Stimulated activated CD4-positive, alpha-beta T cell treated with anti-CD3 and anti-CD28 coated beads, Interleukin-12 subunit alpha, Interleukin-12 subunit beta, amount 100 ng/mL, for 24 hours (primary cell): ENCODE measurements at regions not wholly inside any gene's neighbourhood (a gene's known extent, or its start where the extent isn't known, plus 50 kb on each side); places are given as distances from the start of the nearest gene placed in this dataset.
"Not testable (repeated sequence)": the region's sequence is repeated elsewhere in the genome, so short reads cannot be mapped to it uniquely, and the experiment has no call there.

Experiments used
- DNase-seq, 2 experiments: peaks; one replicate each; pipeline ENCODE4 v3.0.0-alpha.2; 2020; ENCODE audit warnings: low read depth in 2 of 2

DNA sequence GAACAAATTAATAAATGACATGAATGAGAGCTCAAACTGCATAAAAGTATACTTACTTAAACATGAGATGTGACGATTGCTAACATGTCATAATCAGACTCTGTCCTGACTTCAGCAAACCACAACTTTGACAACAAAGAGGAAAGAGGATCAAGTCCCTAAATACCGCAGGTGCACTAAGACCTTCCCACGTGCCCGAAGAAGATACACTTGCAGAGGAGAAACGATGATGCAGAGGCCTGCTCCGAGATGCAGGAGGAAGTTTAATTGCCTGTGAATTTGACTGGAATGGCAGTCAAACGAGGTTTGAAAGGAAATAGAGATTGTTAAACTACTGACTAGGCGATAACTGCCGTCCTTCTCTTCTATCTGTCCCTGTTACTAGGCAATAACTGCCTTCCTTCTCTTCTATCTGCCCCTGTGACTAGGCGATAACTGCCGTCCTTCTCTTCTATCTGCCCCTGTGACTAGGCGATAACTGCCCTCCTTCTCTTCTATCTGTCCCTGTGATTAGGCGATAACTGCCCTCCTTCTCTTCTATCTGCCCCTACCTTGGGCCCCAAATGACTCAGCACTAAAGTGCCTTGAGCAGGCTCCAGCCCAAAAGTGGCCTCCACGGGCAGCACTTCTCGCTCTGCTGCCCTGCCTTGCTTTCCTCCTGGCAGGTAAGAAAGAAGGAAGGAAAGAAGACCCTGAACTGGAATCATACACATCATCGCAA, 2226.0 kb upstream of the DEFB115 start:
- not testable (repeated sequence) for DNase-seq

DNA sequence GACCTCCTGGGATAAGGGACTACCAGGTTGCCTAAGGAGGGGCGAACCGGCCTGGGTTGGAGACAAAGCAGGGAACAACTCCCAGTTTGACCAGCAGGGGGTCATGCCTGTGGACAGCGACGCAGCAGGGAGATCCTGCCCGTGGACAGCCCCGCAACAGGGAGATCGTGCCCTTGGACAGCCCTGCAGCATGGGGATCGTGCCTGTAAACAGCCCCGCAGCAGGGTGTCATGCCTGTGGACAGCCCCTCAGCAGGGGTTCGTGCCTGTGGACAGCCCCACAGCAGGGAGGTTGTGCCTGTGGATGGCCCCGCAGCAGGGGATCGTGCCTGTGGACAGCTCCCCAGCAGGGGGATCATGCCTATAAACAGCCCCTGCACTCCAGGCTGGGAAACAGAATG, 2213.2 kb upstream of the DEFB115 start:
- DNase-seq, result not testable (repeated sequence)

DNA sequence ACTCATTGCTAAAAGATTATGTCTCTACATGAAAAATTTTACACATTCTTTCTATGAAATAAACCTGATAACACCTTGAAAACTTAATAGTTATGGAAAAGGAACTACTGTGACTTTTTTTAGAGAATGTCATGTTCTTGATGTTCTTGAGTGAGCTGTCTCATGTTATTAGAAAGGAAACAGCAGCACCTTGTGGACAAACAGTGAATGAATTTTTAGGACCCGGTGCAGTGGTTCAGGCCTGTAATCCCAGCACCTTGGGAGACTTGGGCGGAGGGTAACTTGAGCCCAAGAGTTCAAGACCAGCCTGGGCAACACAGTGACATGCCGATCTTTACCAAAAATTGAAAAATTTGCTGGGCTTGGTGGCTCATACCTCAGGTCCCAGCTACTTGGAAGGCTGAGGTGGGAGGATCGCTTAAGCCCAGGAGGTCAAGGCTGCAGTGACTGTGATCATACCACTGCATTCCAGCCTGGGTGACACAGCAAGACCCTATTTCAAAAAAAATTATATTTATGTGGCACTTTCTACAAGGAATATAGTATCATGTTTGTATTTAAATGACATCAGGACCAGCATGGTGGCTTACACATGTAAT, 2207.4 kb upstream of the DEFB115 start:
- not testable (repeated sequence) for DNase-seq

DNA sequence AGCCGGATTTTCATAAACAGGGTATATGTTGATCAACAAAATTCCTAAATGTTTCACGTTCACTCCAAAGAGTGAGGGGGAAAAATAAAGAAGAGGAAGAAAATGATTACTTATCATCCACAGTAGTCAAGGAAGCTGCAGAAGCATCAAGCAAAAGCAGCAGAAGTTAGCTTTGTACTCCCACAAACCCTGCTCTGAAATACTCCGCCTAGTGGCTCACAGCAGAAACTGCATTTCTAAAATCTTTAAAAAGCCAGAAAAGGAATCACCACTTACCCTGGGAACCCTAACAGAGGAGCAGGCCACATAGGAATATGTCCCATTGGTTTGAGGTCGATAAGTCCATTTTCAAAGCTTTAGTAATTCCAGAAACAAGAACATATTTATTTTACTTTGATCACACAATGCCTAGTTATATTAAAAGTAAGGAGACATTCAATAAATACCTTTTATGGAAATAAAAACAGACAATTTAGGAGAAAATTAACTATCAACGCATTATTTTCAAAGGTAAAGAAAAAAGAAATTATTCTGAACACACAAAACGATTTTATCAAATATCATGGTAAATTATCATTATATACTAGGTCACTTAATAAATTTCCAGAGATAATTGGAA, 2199.5 kb upstream of the DEFB115 start:
- DNase-seq, result not testable (repeated sequence)

DNA sequence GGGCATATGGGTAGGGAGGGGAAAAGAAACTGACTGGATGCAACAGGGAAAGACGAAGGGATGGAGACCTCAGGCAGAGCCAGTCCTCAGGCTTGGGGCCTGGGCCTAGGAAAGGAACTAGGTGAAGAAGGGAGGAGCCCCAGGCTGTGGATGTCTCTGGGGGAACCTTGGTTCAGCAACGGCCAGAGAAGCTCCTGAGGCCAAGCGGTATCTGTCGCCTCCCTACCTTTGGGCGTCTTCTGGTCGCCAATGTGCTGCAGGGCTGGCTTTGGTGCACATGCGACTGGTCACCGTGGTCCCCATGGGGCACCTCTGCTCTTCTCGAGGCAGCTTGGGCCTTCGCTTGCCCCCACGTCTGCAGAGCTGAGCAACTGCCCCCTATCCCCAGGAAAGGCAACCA, 2195.0 kb upstream of the DEFB115 start:
- not testable (repeated sequence) for DNase-seq

DNA sequence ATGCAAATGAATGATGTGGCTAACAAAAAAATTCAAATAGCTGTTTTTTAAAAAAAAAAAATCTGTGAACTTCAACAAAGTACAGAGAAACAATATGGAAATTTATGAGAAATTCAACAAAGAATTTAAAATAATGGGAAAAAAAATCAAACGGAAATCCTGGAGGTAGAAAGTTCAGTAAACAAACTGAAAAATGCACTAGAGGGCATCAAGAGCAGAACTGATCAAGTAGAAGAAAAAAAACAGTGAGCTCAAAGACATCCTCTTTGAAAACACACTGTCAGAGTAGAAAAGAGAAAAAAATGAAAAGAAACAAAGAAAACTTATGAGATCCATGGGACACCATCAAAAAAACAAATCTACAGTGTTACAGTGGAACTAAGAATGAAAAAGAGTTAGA, 2191.1 kb upstream of the DEFB115 start:
- not testable (repeated sequence) for DNase-seq

DNA sequence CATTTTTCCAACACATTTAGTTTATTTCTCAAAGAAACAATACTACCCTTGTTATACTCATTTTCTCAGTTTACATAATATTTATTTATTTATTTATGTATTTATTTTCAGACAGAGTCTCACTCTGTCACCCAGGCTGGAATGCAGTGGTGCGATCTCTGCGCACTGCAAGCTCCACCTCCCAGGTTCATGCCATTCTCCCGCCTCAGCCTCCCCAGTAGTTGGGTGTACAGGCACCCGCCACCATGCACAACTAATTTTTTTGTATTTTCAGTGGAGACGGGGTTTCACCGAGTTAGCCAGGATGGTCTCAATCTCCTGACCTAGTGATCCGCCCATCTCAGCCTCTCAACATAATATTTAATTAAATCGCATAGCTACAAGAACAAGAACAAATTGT, 2183.8 kb upstream of the DEFB115 start:
- not testable (repeated sequence) for DNase-seq

DNA sequence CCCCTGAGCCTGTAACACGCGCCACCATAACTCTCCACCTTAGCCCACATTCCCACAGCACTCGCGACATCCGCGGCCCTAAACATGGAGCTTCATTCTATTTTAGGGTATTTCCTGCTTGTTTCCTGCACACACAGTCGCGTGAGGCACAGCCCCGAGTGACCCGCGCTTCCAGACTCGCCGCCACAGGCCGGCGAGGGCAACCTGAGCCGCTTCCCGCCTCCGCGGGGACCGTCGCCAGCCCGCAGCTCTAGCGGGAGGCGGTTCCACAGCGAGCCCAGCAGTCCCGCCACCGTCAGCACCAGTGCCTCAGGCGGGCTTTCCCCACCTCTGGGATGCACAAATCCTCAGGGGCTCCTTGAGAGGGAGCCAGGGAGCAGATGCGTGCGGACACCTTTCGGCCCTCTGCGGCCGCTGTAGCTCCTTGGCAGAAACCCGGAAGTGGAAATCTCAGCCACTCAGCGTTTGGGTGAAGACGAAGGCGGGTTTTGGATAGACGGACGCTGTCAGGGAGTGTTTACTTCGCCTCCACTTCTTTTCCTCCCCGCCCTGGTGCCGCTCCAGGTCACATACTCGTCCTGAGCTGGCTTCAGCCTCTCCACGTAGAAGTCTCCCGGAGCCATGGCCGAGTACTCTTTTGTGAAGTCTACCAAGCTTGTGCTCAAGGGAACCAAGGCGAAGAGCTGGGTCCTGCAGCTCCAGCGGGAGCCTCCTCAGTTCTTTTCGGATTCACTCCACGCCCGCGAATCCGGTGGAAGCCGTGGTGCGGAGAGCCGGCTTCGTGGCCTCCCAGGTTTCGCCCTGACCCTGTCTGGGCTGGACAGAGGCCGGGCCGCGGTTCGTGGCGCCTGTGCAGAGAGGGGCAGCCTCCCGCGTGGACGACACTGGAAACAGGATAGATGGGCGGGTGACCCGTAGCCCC, 2177.4 kb upstream of the DEFB115 start:
- peak in 1 of 2 experiments; percentile 16 for DNase-seq

DNA sequence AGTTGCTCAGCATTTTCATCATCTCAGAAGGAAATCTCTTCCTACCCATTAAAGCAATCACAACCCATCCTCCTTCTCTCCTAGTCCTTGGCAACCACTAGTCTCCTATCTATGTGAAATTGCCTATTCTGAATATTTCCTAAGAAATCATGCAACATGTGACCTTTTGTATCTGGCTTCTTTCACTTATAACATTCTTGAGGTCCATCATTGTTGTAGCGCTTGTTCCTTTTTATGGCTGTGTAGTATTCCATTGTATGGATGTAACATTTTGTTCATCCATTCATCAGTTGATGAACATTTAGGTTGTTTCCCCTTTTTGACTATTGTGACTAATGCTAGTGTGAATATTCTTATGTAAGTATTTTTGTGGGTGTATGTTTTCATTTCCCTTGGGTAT, 2175.8 kb upstream of the DEFB115 start:
- not testable (repeated sequence) for DNase-seq

DNA sequence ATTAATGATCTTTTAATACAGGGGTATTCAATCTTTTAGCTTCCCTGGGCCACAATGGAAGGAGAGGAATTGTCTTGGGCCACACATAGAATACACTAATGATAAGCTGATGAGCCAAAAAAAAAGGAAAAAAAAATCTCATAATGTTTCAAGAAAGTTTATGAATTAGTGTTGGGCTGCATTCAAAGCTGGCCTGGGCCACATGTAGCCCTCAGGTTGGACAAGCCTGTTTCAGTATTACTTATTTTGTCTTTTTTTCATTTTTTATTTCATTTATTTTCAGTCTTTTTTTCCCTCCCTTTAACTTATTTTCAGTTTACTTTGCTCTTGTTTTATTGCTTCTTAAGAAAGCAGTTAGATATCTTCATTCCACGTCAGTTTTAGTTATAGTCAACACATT, 2171.8 kb upstream of the DEFB115 start:
- no peak for DNase-seq

DNA sequence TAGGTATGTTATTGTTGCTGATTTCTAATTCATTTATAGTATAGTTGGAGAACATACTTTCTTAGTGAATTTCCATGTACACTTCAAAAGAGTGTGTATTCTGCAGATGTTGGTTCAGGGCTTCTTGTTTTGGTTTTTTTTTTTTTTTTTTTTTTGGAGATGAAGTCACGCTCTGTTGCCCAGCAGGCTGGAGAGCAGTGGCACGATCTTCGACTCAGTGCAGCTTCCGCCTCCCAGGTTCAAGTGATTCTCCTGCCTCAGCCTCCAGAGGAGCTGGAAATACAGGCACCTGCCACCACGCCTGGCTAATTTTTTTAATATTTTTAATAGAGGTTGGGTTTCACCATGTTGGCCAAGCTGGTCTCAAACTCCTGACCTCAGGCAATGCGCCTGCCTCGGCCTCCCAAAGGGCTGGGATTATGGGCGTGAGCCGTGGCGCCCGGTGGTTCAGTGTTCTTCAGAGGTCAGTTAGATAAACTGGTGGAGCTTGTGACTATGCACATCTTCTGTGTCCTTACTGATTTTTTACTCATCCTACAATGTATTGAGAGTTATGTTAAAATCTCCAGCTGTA, 2171.2 kb upstream of the DEFB115 start:
- not testable (repeated sequence) for DNase-seq

DNA sequence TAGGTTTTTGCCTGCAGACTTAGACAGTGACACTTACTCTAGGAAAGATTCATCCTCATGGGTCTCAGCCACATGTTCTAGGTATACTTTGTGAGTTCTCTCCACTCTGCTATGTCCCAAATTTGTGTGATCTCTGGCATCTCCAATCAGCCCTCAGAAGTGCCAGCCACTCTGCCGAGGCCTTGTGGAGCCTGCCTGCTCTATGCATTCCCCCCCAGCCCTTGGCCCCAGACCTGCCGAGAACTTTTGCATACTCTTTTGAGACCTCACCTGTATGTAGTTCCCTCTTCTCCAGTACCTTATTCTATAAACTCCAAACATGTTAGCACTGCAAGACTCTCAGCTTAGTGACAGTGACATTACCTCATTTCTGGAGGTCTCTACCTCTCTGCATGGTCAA, 2170.5 kb upstream of the DEFB115 start:
- DNase-seq, result no peak

DNA sequence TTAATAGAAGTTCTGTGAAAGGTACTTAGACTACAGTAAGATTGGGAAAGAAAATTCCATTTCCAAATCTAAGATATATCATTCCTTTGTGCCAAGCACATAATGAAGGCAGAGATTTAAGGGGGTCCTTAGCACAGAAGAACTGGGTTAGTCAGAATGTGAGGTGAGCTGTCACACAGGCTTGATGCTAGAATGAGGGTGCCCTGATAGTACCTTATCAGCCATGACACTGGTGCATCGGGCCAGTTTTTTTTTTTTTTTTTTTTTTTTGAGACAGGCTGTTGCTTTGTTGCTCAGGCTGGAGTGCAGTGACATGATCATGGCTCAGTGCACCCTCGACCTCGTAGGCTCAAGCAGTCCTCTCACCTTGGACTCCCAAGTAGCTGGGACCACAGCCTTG, 2169.6 kb upstream of the DEFB115 start:
- DNase-seq, result not testable (repeated sequence)

DNA sequence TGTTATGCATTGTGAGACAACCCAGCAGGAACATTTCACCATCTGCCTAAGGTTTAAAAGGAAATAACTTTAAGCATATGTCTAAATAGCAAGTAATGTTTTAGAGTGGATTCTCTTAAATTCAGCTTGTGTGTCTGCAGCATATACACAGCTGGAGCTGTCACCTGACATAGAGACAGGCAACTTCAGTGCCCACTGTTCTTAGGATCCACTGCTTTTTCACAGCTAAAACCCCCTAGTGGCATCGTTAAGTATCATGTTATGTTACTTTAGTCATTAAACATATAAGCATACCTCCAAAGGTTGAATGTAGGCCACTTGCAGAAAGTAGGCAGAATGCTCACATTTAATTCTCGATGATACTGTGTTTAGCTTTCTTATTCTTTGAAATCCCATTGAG, 2169.0 kb upstream of the DEFB115 start:
- DNase-seq, result not testable (repeated sequence)

DNA sequence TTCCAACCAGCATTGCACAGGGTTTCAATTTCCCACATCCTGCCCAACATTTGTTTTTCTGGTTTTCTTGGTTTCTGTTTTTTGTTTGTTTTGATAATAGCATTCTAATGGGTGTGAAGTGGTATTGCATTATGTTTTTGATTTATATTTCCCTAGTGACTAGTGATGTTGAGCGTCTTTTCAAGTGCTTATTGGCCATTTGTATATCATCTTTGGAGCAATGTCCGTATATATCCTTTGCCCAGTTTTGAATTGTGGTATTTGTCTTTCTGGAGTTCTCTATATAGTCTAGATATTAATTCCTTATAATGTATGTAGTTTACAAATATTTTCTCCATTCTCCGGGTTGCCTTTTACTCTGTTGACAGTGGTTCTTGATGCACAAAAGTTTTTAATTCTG, 2168.1 kb upstream of the DEFB115 start:
- DNase-seq, result not testable (repeated sequence)

DNA sequence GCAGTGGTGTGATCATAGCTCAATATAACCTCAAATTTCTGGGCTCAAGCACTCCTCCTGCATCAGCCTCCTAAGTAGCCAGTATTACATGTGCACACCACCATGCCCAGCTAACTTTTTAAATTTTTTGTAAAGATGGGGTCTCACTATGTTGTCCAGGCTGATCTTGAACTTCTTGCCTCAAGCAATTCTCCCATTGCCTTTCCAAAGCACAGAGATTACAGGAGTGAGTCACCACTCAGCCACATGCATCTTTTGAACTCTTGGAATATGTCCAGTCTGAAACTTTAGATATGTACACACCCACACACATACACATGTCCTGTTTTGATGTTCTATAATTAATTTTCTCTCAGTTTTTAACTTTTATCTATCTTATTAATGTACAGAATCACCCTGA, 2163.5 kb upstream of the DEFB115 start:
- not testable (repeated sequence) for DNase-seq

DNA sequence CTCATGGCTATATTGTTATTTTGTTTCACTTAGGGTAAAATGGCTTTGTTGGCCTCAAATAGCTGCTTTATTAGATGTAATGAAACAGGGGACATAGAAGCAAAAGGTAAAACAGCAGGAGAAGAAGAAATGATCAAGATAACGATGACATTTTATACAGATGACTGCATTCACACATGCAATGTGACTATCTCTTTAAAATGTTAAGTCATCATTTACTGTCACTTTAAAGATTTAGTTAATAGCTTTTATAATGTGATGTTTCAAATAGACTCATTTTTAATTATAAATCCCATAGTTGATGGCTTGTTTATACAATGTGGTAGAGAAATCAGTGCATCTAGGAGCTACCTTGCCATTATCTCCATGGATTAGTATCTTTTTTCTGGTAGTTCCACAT, 2160.8 kb upstream of the DEFB115 start:
- DNase-seq, result not testable (repeated sequence)

DNA sequence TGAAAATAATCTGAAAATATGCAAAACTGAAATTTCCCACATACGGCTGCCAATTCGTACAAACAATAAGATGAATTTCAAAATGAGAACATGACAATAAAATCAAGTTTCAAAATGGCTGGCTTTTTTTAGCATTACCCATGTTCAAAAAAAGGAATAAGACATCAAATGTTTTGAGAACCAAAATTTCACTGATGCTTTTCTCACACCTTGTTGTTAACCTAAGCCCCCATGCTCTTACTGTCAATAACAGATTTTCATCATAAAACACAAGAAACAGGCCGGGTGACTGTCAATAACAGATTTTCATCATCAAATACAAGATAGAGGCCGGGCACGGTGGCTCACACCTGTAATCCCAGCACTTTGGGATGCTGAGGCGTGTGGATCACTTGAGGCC, 2149.6 kb upstream of the DEFB115 start:
- not testable (repeated sequence) for DNase-seq

DNA sequence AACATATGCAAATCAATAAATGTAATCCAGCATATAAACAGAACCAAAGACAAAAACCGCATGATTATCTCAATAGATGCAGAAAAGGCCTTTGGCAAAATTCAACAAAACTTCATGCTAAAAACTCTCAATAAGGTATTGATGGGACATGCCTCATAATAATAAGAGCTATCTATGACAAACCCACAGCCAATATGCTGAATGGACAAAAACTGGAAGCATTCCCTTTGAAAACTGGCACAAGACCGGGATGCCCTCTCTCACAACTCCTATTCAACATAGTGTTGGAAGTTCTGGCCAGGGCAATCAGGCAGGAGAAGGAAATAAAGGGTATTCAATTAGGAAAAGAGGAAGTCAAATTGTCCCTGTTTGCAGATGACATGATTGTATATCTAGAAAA, 2148.1 kb upstream of the DEFB115 start:
- not testable (repeated sequence) for DNase-seq

DNA sequence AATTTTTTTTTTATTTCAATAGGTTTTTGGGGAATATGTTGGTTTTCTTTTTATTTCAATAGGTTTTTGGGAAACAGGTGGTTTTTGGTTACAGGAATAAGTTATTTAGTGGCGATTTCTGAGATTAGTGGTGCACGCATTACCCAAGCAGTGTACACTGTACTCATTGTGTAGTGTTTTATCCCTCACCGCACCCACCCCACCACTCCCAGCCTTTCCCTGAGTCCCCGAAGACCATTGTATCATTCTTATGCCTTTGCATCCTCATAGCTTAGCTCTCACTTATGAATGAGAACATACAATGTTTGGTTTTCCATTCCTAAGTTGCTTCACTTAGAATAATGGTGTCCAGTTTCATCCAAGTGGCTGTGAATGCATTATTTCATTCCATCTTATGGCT, 2142.4 kb upstream of the DEFB115 start:
- DNase-seq, result not testable (repeated sequence)

DNA sequence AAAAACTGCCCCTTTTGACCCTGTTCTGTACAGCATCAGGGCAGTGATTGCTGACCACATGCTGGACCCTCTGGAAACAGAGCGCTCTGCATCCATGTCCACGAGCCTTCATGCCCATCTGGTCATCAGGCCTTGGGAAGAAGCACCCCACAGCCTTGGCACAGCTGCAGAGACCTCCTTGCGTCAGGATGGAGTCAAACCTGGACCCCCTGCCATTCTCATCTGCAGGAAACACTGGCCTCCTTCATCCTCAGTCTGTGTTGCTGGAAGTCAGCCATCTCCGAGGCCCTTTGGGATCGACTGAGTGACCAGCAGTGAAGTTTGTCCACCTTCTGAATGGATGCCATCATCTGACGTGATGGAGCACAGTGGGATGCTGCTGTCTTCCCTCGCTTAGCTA, 2138.3 kb upstream of the DEFB115 start:
- DNase-seq, result no peak

DNA sequence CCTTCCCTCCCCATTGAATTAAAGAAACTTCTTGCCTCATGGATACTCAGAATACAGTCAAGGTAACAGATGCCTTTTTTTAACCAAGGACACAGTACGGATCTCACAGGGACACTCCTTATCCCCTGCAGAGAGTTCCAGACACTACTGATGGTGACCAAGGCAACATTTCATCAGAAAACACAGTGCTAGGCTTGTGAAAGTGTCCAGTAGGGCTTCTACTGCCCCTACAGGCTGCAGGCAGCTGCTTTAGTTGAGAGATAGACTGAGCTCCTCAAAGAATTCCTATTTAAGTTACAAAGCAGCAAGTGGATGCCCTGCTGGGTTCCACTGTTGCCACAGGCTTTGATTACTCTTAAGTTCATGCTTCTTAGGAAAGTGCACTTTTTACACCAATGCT, 2137.8 kb upstream of the DEFB115 start:
- DNase-seq, result not testable (repeated sequence)
